A549 (cell line): ENCODE measurements at regions not wholly inside any gene's neighbourhood (a gene's known extent, or its start where the extent isn't known, plus 50 kb on each side); places are given as distances from the start of the nearest gene placed in this dataset.

Experiments
- CEBPB ChIP-seq, 2 experiments: fragments of >200 bp in 1 of 2; sonication (Bioruptor Twin) in 1 of 2; formaldehyde crosslinking in 1 of 2; IDR thresholded peaks; 2 replicates each; pipeline ENCODE4 v1.6.1; 2012 to 2016
- CHD2 ChIP-seq: fragments of 150-350 bp; IDR thresholded peaks from 2 replicates; pipeline ENCODE4 v1.6.1; 2014; ENCODE audit warnings: low read length; ENCODE audit not compliant: partially characterized antibody
- EP300 ChIP-seq, 2 experiments: fragments of >200 bp; sonication (Bioruptor Twin); formaldehyde crosslinking; IDR thresholded peaks; 2 replicates in 1 of 2; 3 replicates in 1 of 2; pipeline ENCODE4 v1.6.1; 2016 to 2017
- KDM1A ChIP-seq: fragments of 200-600 bp; sonication (generic); IDR thresholded peaks from 2 replicates; pipeline ENCODE4 v1.6.1; 2016; ENCODE audit warnings: low read depth, mild to moderate bottlenecking
- MAZ ChIP-seq: fragments of 150-350 bp; IDR thresholded peaks from 2 replicates; pipeline ENCODE4 v1.6.1; 2014; ENCODE audit warnings: antibody characterized with exemption, low read depth, low read length, borderline replicate concordance
- POLR2A ChIP-seq: IDR thresholded peaks from 2 replicates; pipeline ENCODE4 v1.6.1; 2012; ENCODE audit warnings: mild to moderate bottlenecking, low read length
- POLR2AphosphoS2 ChIP-seq: conservative IDR thresholded peaks from 2 replicates; pipeline ENCODE4 v1.6.1; 2012; ENCODE audit warnings: low read length, improper control_type of control experiment, inconsistent platforms
- RAD21 ChIP-seq, 2 experiments: fragments of >200 bp in 1 of 2; sonication (Bioruptor Twin) in 1 of 2; formaldehyde crosslinking in 1 of 2; IDR thresholded peaks in 1 of 2; conservative IDR thresholded peaks in 1 of 2; 2 replicates in 1 of 2; 3 replicates in 1 of 2; pipeline ENCODE4 v1.6.1; 2012 to 2018; ENCODE audit warnings: inconsistent platforms in 1 of 2
- SMC3 ChIP-seq: fragments of >200 bp; sonication (Bioruptor Twin); formaldehyde crosslinking; IDR thresholded peaks from 3 replicates; pipeline ENCODE4 v1.6.1; 2018; ENCODE audit warnings: inconsistent platforms
- SREBF2 ChIP-seq: fragments of 450-650 bp; IDR thresholded peaks from 2 replicates; pipeline ENCODE4 v1.6.1; 2014; ENCODE audit warnings: mild to moderate bottlenecking, moderate library complexity
- TF ChIP-seq, protein P1 (sequence below): fragments of >200 bp; sonication (Bioruptor Twin); formaldehyde crosslinking; IDR thresholded peaks from 3 replicates; pipeline ENCODE4 v1.5.1; 2016
- TF ChIP-seq, protein P2 (sequence below): IDR thresholded peaks from 2 replicates; pipeline ENCODE4 v1.6.1; 2012; ENCODE audit warnings: low read depth, borderline replicate concordance
- TF ChIP-seq, protein P3 (sequence below): IDR thresholded peaks from 2 replicates; pipeline ENCODE4 v1.6.1; 2012

DNA sequence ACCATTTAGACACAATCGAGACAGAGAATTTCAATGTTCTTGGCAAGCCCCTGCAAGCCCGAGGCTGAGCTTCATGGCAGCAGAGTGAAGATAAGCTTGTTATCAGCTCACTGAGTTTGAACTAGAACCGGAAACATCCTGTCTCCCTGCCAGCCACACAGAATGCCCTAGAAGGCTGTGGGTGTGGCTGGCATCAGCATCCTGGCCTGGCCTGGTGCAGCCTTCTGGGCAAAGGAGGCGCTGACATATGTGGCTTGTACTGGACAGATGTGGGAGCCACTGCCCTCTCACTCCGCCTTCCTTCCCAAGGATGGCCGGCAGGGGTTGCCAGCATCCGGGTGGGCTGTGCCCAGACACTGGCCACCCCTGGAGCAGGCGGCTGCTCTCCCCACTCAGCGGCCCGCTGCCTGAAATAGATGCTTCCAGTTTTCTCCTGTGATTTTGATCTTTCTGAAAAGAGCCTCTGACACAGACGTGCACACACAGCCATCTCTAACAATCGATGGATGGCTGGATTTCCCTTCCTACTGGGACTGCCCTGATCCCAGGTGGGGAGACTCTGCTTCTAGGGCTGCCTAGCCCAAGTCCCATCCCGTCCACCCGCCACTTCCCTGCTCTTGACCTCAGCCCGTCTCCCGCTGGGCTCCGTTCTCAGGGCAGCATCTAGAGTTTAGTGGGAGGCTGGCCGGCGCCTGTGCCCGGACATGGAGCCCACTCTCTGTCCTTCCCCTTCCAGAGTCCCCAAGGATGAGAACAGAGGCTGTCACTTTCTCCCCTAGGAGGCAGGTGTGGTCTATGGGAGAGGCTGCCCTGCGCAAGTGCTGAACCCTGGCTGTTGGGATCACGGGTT lies 149.7 kb downstream of the CTTN start:
- TF ChIP-seq POLR2A, result no peak
- TF ChIP-seq SREBF2, result no peak
- TF ChIP-seq, protein P1, sequence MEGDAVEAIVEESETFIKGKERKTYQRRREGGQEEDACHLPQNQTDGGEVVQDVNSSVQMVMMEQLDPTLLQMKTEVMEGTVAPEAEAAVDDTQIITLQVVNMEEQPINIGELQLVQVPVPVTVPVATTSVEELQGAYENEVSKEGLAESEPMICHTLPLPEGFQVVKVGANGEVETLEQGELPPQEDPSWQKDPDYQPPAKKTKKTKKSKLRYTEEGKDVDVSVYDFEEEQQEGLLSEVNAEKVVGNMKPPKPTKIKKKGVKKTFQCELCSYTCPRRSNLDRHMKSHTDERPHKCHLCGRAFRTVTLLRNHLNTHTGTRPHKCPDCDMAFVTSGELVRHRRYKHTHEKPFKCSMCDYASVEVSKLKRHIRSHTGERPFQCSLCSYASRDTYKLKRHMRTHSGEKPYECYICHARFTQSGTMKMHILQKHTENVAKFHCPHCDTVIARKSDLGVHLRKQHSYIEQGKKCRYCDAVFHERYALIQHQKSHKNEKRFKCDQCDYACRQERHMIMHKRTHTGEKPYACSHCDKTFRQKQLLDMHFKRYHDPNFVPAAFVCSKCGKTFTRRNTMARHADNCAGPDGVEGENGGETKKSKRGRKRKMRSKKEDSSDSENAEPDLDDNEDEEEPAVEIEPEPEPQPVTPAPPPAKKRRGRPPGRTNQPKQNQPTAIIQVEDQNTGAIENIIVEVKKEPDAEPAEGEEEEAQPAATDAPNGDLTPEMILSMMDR, result no peak
- TF ChIP-seq, protein P2, sequence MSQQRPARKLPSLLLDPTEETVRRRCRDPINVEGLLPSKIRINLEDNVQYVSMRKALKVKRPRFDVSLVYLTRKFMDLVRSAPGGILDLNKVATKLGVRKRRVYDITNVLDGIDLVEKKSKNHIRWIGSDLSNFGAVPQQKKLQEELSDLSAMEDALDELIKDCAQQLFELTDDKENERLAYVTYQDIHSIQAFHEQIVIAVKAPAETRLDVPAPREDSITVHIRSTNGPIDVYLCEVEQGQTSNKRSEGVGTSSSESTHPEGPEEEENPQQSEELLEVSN, result no peak
- TF ChIP-seq RAD21 (conservative IDR thresholded peaks at IDR 0.05 in 1 of 2, IDR thresholded peaks at IDR 0.05 in 1 of 2), result no peak
- no peak for TF ChIP-seq CHD2
- no peak for TF ChIP-seq CEBPB (IDR thresholded peaks at IDR 0.05)
- no peak for TF ChIP-seq SMC3
- no peak for TF ChIP-seq KDM1A
- no peak for TF ChIP-seq EP300 (IDR thresholded peaks at IDR 0.05)
- TF ChIP-seq MAZ, result no peak
- TF ChIP-seq POLR2AphosphoS2, result no peak
- TF ChIP-seq, protein P3, sequence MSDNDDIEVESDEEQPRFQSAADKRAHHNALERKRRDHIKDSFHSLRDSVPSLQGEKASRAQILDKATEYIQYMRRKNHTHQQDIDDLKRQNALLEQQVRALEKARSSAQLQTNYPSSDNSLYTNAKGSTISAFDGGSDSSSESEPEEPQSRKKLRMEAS, result no peak
